Aorta (tissue), 5 donors: ENCODE measurements at regions not wholly inside any gene's neighbourhood (a gene's known extent, or its start where the extent isn't known, plus 50 kb on each side); places are given as distances from the start of the nearest gene placed in this dataset.

ENCODE experiments used
- ATAC-seq: fragments of 200-7000 bp; cut with Tn5 transposase; one replicate; pipeline ENCODE4 v1.9.1; 2022; ENCODE audit warnings: moderate library complexity; ENCODE audit not compliant: low FRiP score
- DNase-seq, 2 donors: peaks; one replicate each; pipeline ENCODE4 v3.0.0-alpha.2; 2020
- H3K27ac ChIP-seq, 2 donors: one replicate each; pipeline ENCODE4 v1.5.1; 2013; ENCODE audit warnings: low read length in 2 of 2, mild to moderate bottlenecking in 2 of 2, moderate library complexity in 2 of 2, control low read depth in 1 of 2, inconsistent platforms in 1 of 2, low read depth in 1 of 2
- H3K27me3 ChIP-seq, 2 donors: one replicate each; pipeline ENCODE4 v1.6.1; 2013; ENCODE audit warnings: control low read depth in 1 of 2, low read length in 1 of 2, mild to moderate bottlenecking in 1 of 2, moderate library complexity in 1 of 2; ENCODE audit not compliant: insufficient read depth in 2 of 2, control insufficient read depth in 1 of 2
- H3K36me3 ChIP-seq, 2 donors: one replicate each; pipeline ENCODE4 v1.6.1; 2013; ENCODE audit warnings: control low read depth in 1 of 2, low read length in 1 of 2, mild to moderate bottlenecking in 1 of 2; ENCODE audit not compliant: insufficient read depth in 2 of 2, control insufficient read depth in 1 of 2
- H3K4me1 ChIP-seq, 2 donors: one replicate each; pipeline ENCODE4 v1.6.1; 2013; ENCODE audit warnings: low read length in 2 of 2, control low read depth in 1 of 2, mild to moderate bottlenecking in 1 of 2, moderate library complexity in 1 of 2; ENCODE audit not compliant: insufficient read depth in 2 of 2, control insufficient read depth in 1 of 2
- H3K4me3 ChIP-seq, 2 donors: one replicate each; pipeline ENCODE4 v1.5.1; 2013; ENCODE audit warnings: low read length in 2 of 2, control low read depth in 1 of 2, mild to moderate bottlenecking in 1 of 2
- H3K9me3 ChIP-seq: one replicate; pipeline ENCODE4 v1.6.1; 2013; ENCODE audit warnings: mild to moderate bottlenecking, low read length; ENCODE audit not compliant: control insufficient read depth
- WGBS, 2 donors: extraction: QIAGEN DNeasy Blood & Tissue Kit; methylation state at CpG; one replicate each; pipeline ENCODE4 v1.1.7; 2013; 5-methylcytosine and 5-hydroxymethylcytosine counted together
- intact Hi-C, 2 donors: fragments of 100-400 bp; cut with DNase I; formaldehyde crosslinking; loops; one replicate each; pipeline versions ENCODE4 v1.14.2 to v1.15.0; 2022
- donor health status: healthy with polysubstance abuse.
- donor health status: Bipolar disorder and iron deficiency.
- donor health status: DM: no; HTN: no; CAD: no.
- donor health status: DM: no; HTN: no; CAD: no.
- donor health status: DM: yes; HTN: yes; CAD: no.

- Histone ChIP-seq H3K27me3 (no peaks in the 10 kb centered on the region), H3K9me3 (no peaks in the 10 kb centered on the region), H3K4me1 (no peaks in the 10 kb centered on the region), H3K4me3 (no peak overlapping the region), H3K27ac (no peak overlapping the region), H3K36me3 (no peaks in the 10 kb centered on the region)
- ATAC-seq (no peak), DNase-seq (no peak)
- intact Hi-C loops: loop anchor here (5.0 to 10.0 kb wide), 4 partner anchors 79 to 249 kb away; no protein-coding TSS in a partner anchor
- WGBS, 2 donors: 96 to 97% methylated on average over 5 of the region's 5 CpGs
These were observed 165.0 kb downstream of the CD47 start for GRCh38 chr3:107925851-107926250.

GRCh38 chr3:107921038-107921437, 169.8 kb downstream of the CD47 start:
- H3K36me3 ChIP-seq: no peaks in the 10 kb centered on the region
- no peak overlapping the region for H3K4me3 ChIP-seq
- H3K4me1 ChIP-seq: no peaks in the 10 kb centered on the region
- WGBS, 2 donors: 91 to 96% methylated on average over 1 of the region's 1 CpG
- DNase-seq (no peak), ATAC-seq (no peak)
- no peak overlapping the region for H3K27ac ChIP-seq
- intact Hi-C loops: loop anchor here in 1 of 2 donors (10.0 kb wide), 1 partner anchor 106 kb away; no protein-coding TSS in a partner anchor
- H3K27me3 ChIP-seq: no peaks in the 10 kb centered on the region
- H3K9me3 ChIP-seq: no peaks in the 10 kb centered on the region

GRCh38 chr3:107920538-107920937, 170.3 kb downstream of the CD47 start:
- no peak overlapping the region for H3K4me3 ChIP-seq
- DNase-seq (no peak), ATAC-seq (no peak)
- H3K9me3 ChIP-seq: no peaks in the 10 kb centered on the region
- no peak overlapping the region for H3K27ac ChIP-seq
- H3K4me1 ChIP-seq: no peaks in the 10 kb centered on the region
- H3K27me3 ChIP-seq: no peaks in the 10 kb centered on the region
- no peaks in the 10 kb centered on the region for H3K36me3 ChIP-seq
- WGBS, 2 donors: 78 to 81% methylated on average over 2 of the region's 2 CpGs
- intact Hi-C loops: loop anchor here in 1 of 2 donors (10.0 kb wide), 1 partner anchor 106 kb away; no protein-coding TSS in a partner anchor

GRCh38 chr3:107919239-107919638, 171.6 kb downstream of the CD47 start:
- no peaks in the 10 kb centered on the region for H3K36me3 ChIP-seq
- ATAC-seq (no peak), DNase-seq (no peak)
- intact Hi-C loops: no loop called here
- WGBS, 2 donors: 78 to 91% methylated on average over 3 of the region's 3 CpGs
- H3K27ac ChIP-seq: no peak overlapping the region
- no peaks in the 10 kb centered on the region for H3K27me3 ChIP-seq
- no peaks in the 10 kb centered on the region for H3K9me3 ChIP-seq
- no peaks in the 10 kb centered on the region for H3K4me1 ChIP-seq
- no peak overlapping the region for H3K4me3 ChIP-seq

GRCh38 chr3:107916171-107916570, 174.7 kb downstream of the CD47 start:
- no peak overlapping the region for H3K27ac ChIP-seq
- intact Hi-C loops: no loop called here
- no peak overlapping the region for H3K4me3 ChIP-seq
- no peaks in the 10 kb centered on the region for H3K36me3 ChIP-seq
- H3K4me1 ChIP-seq: peaks cover 0 to 2% of the 10 kb centered on the region in 2 donors
- no peaks in the 10 kb centered on the region for H3K27me3 ChIP-seq
- 79 to 80% methylated on average over 6 of the region's 6 CpGs for WGBS, 2 donors
- ATAC-seq: no peak
- no peak for DNase-seq
- H3K9me3 ChIP-seq: no peaks in the 10 kb centered on the region

GRCh38 chr3:107915706-107916105, 175.1 kb downstream of the CD47 start:
- Histone ChIP-seq H3K4me1 (peaks cover 0 to 2% of the 10 kb centered on the region in 2 donors), H3K36me3 (no peaks in the 10 kb centered on the region), H3K4me3 (no peak overlapping the region), H3K27ac (no peak overlapping the region), H3K27me3 (no peaks in the 10 kb centered on the region), H3K9me3 (no peaks in the 10 kb centered on the region)
- ATAC-seq: no peak
- 96 to 100% methylated on average over 1 of the region's 1 CpG for WGBS, 2 donors
- DNase-seq: no peak
- intact Hi-C loops: no loop called here

GRCh38 chr3:107913701-107914100, 177.1 kb downstream of the CD47 start:
- no peak for DNase-seq
- intact Hi-C loops: no loop called here
- H3K36me3 ChIP-seq: no peaks in the 10 kb centered on the region
- no peak for ATAC-seq
- H3K4me1 ChIP-seq: peaks cover 0 to 2% of the 10 kb centered on the region in 2 donors
- no peaks in the 10 kb centered on the region for H3K9me3 ChIP-seq
- H3K4me3 ChIP-seq: no peak overlapping the region
- no peaks in the 10 kb centered on the region for H3K27me3 ChIP-seq
- no peak overlapping the region for H3K27ac ChIP-seq

- H3K27me3 ChIP-seq: no peaks in the 10 kb centered on the region
- H3K27ac ChIP-seq: no peak overlapping the region
- no peaks in the 10 kb centered on the region for H3K9me3 ChIP-seq
- H3K4me3 ChIP-seq: no peak overlapping the region
- H3K36me3 ChIP-seq: no peaks in the 10 kb centered on the region
- DNase-seq (no peak), ATAC-seq (no peak)
- WGBS, 2 donors: 78 to 80% methylated on average over 3 of the region's 3 CpGs
- intact Hi-C loops: no loop called here
- H3K4me1 ChIP-seq: peaks cover 2 to 3% of the 10 kb centered on the region in 2 donors
These were observed 179.4 kb downstream of the CD47 start for GRCh38 chr3:107911337-107912000.

- no peak overlapping the region for H3K27ac ChIP-seq
- 80 to 84% methylated on average over 4 of the region's 4 CpGs for WGBS, 2 donors
- intact Hi-C loops: no loop called here
- H3K4me1 ChIP-seq: peaks cover 2 to 3% of the 10 kb centered on the region in 2 donors
- H3K9me3 ChIP-seq: no peaks in the 10 kb centered on the region
- H3K36me3 ChIP-seq: no peaks in the 10 kb centered on the region
- no peaks in the 10 kb centered on the region for H3K27me3 ChIP-seq
- DNase-seq (no peak), ATAC-seq (no peak)
- H3K4me3 ChIP-seq: no peak overlapping the region
These were observed 180.0 kb downstream of the CD47 start for GRCh38 chr3:107910713-107911259.
